OCI-LY1 (cell line): ENCODE measurements at regions not wholly inside any gene's neighbourhood (a gene's known extent, or its start where the extent isn't known, plus 50 kb on each side); places are given as distances from the start of the nearest gene placed in this dataset.

Experiments
- EZH2 ChIP-seq: fragments of 200-600 bp; sonication (generic), shearing (Covaris generic); IDR thresholded peaks from 2 replicates; pipeline ENCODE4 v1.8.0; 2017; ENCODE audit warnings: borderline replicate concordance, mixed run types, mild to moderate bottlenecking, antibody characterized with exemption, low read length, moderate library complexity, mixed read lengths
- TF ChIP-seq, protein P1 (sequence below): fragments of 200-600 bp; sonication (generic), shearing (Covaris generic); IDR thresholded peaks from 2 replicates; pipeline ENCODE4 v1.5.1; 2017; ENCODE audit warnings: mild to moderate bottlenecking, antibody characterized with exemption, low read length, moderate library complexity, mixed read lengths

GRCh38 chr1:165063181-165063965 lies 293.1 kb downstream of the LMX1A start:
- TF ChIP-seq, protein P1, sequence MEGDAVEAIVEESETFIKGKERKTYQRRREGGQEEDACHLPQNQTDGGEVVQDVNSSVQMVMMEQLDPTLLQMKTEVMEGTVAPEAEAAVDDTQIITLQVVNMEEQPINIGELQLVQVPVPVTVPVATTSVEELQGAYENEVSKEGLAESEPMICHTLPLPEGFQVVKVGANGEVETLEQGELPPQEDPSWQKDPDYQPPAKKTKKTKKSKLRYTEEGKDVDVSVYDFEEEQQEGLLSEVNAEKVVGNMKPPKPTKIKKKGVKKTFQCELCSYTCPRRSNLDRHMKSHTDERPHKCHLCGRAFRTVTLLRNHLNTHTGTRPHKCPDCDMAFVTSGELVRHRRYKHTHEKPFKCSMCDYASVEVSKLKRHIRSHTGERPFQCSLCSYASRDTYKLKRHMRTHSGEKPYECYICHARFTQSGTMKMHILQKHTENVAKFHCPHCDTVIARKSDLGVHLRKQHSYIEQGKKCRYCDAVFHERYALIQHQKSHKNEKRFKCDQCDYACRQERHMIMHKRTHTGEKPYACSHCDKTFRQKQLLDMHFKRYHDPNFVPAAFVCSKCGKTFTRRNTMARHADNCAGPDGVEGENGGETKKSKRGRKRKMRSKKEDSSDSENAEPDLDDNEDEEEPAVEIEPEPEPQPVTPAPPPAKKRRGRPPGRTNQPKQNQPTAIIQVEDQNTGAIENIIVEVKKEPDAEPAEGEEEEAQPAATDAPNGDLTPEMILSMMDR, result no peak
- TF ChIP-seq EZH2, result no peak
